ENCODE measurements at regions not wholly inside any gene's neighbourhood (a gene's known extent, or its start where the extent isn't known, plus 50 kb on each side); places are given as distances from the start of the nearest gene placed in this dataset.

DNA sequence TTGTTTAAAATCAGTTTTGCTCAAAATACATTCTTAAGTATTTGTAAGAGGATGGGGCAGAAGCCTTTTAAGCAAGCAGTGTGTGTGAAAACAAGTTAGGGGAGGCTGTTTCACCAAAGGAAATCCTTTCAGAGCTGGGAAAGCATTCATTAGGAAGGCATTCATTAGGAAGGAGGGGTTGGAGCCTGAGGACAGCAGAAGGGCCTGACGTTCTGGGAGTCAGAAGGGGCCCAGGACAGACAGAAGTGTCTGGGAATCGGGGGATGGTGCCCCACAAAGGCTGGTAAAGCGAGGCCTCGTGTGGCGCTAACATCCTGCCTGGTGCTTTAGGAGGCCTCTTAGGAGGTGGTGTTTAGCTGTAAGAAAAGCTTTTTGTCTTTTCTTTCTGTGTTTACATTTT lies 80.6 kb upstream of the NXT1 start:
- no peak overlapping the region for H3K4me3 Mint-ChIP-seq
- DNase-seq: no peak

DNA sequence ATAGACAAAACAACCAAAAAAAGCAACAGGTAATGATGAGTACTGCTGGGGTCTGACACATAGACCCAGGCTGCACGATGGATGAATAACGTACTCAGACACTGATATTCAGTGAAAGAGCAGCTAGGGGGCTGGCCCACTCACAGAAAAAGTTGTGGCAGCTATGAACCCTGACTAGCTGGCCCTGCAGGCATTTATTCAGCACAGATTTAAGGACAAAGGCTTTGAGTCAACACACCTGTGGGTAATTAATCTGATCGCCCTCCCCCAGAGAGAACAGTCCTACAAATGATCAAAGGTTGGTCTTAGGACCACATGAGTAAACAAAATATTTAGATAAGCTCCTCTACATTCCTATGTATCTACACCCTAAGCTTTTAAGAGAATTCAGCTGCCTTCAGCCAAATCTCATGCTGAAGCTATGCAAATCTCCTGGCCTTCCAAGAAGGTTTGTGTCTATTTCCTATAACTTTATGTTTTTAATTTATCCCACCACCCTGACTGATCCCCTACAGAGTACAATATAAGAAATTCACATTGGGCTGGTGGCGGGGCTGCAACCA lies 81.7 kb upstream of the NXT1 start:
- Mint-ChIP-seq H3K9me3 (peaks cover 12 to 17% of the 10 kb centered on the region in 2 donors), H3K27ac (no peak overlapping the region), H3K36me3 (peaks cover 0 to 4% of the 10 kb centered on the region in 2 donors), H3K4me3 (no peak overlapping the region), H3K4me1 (no peaks in the 10 kb centered on the region), H3K27me3 (peaks cover 0 to 10% of the 10 kb centered on the region in 2 donors)
- no peak for DNase-seq
- ATAC-seq (replicated peaks): no peak

More for the DNA sequence above, 80.6 kb upstream of the NXT1 start:
- H3K27ac Mint-ChIP-seq: no peak overlapping the region
- H3K36me3 Mint-ChIP-seq: peaks cover 0 to 3% of the 10 kb centered on the region in 2 donors
- no peaks in the 10 kb centered on the region for H3K4me1 Mint-ChIP-seq
- peaks cover 0 to 12% of the 10 kb centered on the region in 2 donors for H3K27me3 Mint-ChIP-seq
- peaks cover 12 to 15% of the 10 kb centered on the region in 2 donors for H3K9me3 Mint-ChIP-seq
- no peak for ATAC-seq (replicated peaks)

DNA sequence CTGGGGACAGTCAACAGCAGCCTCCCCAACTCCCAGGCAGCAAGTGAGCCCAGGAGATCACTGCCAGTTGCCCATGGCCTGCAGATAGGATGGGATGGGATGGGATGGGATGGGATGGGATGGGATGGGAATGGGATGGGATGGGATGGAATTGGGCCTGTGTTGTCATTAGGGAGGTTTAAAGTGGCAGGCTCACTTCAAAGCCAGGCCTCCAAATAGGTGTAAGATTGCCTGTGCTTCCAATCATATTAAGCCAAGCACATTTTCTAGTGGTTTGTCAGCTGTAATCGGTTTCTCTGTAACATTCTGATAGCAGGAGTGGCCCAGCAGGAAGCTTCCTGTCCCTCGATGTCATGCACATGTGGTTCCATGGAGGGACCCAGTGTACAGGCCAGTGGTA lies 82.7 kb upstream of the NXT1 start:
- no peaks in the 10 kb centered on the region for H3K4me1 Mint-ChIP-seq
- H3K27me3 Mint-ChIP-seq: peaks cover 0 to 10% of the 10 kb centered on the region in 2 donors
- peaks cover 14 to 20% of the 10 kb centered on the region in 2 donors for H3K9me3 Mint-ChIP-seq
- no peak overlapping the region for H3K27ac Mint-ChIP-seq
- no peak for ATAC-seq (replicated peaks)
- H3K4me3 Mint-ChIP-seq: no peak overlapping the region
- peaks cover 0 to 5% of the 10 kb centered on the region in 2 donors for H3K36me3 Mint-ChIP-seq
- no peak for DNase-seq

DNA sequence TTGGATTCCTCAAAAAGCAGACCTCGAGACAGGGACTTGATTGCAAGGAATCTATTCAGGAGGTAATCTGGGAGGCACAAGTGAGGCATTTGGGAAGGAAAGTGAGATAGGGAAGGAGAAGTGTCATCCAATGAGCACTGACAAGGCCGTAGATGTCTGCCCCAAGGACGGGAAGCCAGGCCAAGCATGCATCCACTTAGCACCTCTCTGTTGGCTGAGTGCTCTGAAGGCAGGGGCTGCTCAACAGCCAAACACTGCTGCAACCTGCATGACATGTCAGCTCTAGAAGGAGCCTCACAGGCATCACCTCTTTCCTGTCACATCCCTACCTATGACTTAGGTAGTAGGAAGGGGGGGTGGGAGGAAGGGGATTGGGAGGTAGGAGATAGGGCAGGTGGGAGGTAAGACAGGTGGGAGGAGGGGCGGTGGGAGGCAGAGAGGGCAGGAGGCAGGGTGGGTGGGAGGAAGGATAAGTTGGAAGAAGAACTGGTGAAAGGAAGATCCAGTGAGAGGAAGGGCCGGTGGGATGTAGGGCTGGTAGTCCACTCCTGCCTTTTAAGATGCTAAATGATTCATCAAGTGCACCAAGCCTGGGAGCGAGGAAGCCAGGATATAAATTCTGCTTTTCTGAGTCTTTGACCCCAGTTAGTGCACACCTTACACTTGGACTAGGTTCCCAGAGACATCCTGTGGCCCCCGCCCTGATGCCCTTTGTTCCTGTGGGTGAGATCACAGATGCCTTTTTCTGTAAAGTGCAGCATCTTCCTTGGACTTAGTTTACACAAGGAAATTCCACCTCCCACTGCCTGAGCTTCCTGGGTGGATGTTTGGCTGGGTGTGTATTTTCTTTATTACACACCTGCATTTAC lies 83.8 kb upstream of the NXT1 start:
- Mint-ChIP-seq H3K36me3 (peaks cover 0 to 5% of the 10 kb centered on the region in 2 donors), H3K4me1 (no peaks in the 10 kb centered on the region), H3K4me3 (no peak overlapping the region), H3K27ac (no peak overlapping the region), H3K9me3 (peaks cover 14 to 20% of the 10 kb centered on the region in 2 donors), H3K27me3 (peaks cover 0 to 10% of the 10 kb centered on the region in 2 donors)
- no peak for ATAC-seq (replicated peaks)
- no peak for DNase-seq

DNA sequence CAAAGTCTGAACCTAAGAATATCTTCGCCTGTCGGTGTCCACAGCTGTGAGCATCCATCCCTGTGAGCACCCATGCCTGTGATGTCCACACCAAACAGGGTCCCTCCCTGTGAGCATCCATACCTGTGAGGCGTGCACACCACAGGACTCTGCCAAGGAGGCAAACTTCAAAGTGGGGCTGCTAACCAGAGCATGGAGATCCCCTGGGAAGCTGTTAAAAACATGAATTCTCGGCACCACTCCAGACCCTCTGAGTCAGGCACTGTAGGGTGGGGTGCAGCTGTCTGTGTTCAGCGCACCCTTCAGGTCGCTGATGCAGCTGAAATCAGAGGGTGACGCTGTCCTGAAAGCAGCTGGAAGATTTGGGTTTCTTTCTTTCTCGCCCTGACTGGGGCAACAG lies 85.4 kb upstream of the NXT1 start:
- Mint-ChIP-seq H3K9me3 (peaks cover 14 to 20% of the 10 kb centered on the region in 2 donors), H3K4me1 (no peaks in the 10 kb centered on the region), H3K36me3 (peaks cover 0 to 5% of the 10 kb centered on the region in 2 donors), H3K4me3 (no peak overlapping the region), H3K27me3 (peaks cover 0 to 10% of the 10 kb centered on the region in 2 donors), H3K27ac (no peak overlapping the region)
- ATAC-seq (replicated peaks) (no peak), DNase-seq (no peak)

DNA sequence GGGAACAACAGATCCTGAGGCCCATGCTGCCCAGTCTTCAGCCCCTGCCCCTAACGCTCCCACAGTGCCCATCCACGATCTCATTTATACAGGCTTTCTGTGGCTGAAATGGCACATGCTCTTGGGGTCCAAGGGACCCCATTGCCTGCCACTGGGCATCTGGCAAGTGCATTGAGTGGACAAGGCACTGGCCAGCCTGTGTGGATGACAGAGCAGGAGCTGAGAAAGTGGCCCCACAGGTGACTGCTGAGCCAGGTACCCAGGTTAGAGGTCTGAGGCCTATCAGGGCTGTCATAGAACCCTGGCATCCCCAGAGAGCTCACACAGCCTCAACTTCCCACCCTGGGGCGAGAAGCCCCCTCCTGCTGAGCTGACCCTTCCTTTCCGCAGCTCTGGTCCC lies 86.0 kb upstream of the NXT1 start:
- peaks cover 11 to 18% of the 10 kb centered on the region in 2 donors for H3K9me3 Mint-ChIP-seq
- DNase-seq (no peak), ATAC-seq (replicated peaks) (no peak)
- H3K27me3 Mint-ChIP-seq: peaks cover 0 to 6% of the 10 kb centered on the region in 2 donors
- no peak overlapping the region for H3K4me3 Mint-ChIP-seq
- no peak overlapping the region for H3K27ac Mint-ChIP-seq
- H3K4me1 Mint-ChIP-seq: no peaks in the 10 kb centered on the region
- H3K36me3 Mint-ChIP-seq: peaks cover 0 to 5% of the 10 kb centered on the region in 2 donors

DNA sequence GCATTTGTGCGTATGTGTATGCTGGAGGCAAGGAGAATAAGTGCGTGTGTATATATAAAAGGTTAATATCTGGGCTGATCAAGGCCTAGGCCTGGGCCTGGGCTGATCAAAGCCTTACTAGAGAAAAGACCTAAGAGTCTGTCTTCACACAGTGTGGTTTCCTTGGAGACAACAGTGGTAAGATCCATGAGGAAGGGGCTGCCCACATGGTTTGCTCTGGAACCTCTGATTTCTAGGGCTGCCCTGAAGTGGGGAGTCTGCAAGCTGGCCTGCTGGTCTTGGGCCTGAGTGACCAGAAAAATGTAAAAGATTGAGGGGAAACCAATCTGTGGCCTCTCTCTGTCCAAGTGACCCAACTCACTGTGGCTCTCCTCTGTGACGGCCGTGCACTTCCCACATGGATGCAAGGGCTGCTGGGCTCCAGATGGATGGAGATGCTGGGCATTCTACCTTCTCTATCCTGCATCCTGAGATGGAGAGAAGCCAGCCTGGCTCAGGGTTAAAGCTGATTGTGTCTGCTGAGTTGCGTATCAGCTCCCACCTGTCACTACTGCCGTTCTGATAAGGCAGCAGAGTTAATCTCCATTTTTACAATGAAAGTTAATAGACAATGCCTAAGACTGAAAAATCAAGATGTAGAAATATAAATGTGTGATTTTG lies 90.3 kb upstream of the NXT1 start:
- no peak overlapping the region for H3K4me3 Mint-ChIP-seq
- ATAC-seq (replicated peaks) (no peak), DNase-seq (no peak)
- H3K27ac Mint-ChIP-seq: no peak overlapping the region
- peaks cover 3 to 6% of the 10 kb centered on the region in 2 donors for H3K27me3 Mint-ChIP-seq
- peaks cover 2 to 5% of the 10 kb centered on the region in 2 donors for H3K9me3 Mint-ChIP-seq
- H3K4me1 Mint-ChIP-seq: no peaks in the 10 kb centered on the region
- H3K36me3 Mint-ChIP-seq: peaks cover 0 to 3% of the 10 kb centered on the region in 2 donors

DNA sequence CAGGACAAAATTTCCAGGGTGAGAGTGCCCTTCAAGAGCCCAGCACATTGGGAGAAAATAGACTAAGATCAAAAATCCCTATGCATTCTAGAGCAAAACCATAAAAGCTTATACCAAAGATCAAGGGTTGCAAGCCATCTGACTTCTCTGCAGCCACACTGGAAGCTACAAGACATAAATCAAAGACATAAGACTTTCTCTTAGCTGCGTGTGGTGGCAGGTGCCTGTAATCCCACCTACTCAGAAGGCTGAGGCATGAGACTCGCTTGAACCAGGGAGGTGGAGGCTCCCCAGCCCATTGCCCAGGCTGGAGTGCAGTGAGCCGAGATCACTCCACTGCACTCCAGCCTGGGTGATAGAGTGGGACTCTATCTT lies 91.9 kb upstream of the NXT1 start:
- peaks cover 2% of the 10 kb centered on the region in 2 donors for H3K9me3 Mint-ChIP-seq
- DNase-seq (no peak), ATAC-seq (replicated peaks) (no peak)
- no peaks in the 10 kb centered on the region for H3K4me1 Mint-ChIP-seq
- H3K27me3 Mint-ChIP-seq: peaks cover 5 to 13% of the 10 kb centered on the region in 2 donors
- no peak overlapping the region for H3K4me3 Mint-ChIP-seq
- peaks cover 0 to under 1% of the 10 kb centered on the region in 2 donors for H3K36me3 Mint-ChIP-seq
- no peak overlapping the region for H3K27ac Mint-ChIP-seq

DNA sequence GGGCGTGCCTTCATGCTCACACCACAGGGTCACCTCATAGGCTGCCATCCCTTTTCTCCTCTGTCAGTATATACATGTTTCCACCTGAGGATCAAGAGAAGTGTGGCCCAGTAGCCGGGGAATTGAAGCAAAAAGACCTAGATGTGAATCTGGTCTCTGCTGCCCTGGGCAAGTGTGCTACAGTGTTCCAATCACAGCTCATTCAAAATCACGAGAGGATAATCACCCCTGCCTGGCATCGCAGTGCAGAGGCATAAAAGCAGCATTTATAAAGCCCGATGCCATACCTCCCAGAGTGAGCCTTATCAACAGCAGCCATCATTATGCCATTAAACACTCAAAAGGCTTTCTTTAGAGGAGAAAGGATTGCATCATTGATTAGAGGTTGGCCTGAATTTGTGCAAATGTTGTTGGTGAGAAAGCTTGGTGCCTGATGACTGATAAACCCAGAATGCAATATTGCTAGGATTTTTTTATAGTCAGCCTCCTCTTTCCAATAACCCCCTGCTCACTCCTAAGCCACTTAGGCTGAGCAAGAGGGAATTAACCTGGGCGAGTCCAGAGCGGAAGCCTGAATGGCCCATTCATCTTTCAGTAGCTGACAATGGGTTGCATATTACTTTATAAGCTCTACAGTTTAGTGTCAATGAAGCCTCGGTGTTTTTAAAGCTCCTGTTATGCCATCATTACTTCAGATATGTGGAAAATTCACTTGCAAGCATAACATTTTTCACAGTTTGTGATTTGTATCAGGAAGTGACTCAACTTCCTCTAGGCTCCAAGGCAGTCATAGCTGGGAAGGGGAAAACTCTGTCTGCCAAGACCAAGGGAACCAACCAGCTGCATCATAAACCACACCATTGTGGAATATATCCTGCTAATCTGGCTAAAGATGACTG lies 92.5 kb upstream of the NXT1 start:
- Mint-ChIP-seq H3K4me3 (no peak overlapping the region), H3K4me1 (no peaks in the 10 kb centered on the region), H3K9me3 (no peaks in the 10 kb centered on the region), H3K27ac (no peak overlapping the region), H3K36me3 (no peaks in the 10 kb centered on the region), H3K27me3 (peaks cover 5 to 13% of the 10 kb centered on the region in 2 donors)
- DNase-seq: no peak
- no peak for ATAC-seq (replicated peaks)

DNA sequence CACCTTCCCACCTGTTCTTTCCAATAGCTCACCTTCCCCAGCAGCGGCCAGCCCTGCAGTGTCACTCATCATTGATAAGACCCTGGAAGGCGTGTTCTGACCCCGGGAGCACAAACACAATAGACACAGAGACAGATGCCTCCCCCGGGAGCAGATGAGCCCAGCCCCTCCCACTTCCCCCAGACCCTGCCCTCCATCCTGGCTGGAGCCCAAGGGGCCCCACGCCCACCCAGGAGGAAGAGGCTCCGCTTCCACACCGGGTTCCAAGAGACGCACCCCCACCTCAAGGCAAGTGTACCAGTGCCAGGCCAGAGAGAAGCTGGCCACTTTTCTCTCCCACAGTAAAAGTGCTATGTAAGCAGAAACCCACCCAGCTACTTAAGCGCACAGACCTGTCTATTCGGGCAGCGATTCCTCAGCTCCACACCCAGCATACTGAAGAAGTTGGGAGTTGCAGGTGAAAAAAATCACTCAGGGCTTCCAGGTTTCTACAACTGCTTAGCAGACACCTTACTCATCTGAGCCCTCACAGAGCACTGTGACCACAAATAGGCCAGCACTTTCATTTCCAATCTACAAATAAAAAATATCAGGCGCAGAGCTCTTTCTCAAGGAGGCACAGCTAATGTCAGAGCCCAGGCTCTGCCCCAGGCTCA lies 93.4 kb upstream of the NXT1 start:
- Mint-ChIP-seq H3K27ac (no peak overlapping the region), H3K27me3 (peaks cover 5 to 14% of the 10 kb centered on the region in 2 donors), H3K4me1 (no peaks in the 10 kb centered on the region), H3K4me3 (no peak overlapping the region), H3K9me3 (no peaks in the 10 kb centered on the region), H3K36me3 (no peaks in the 10 kb centered on the region)
- no peak for DNase-seq
- no peak for ATAC-seq (replicated peaks)

DNA sequence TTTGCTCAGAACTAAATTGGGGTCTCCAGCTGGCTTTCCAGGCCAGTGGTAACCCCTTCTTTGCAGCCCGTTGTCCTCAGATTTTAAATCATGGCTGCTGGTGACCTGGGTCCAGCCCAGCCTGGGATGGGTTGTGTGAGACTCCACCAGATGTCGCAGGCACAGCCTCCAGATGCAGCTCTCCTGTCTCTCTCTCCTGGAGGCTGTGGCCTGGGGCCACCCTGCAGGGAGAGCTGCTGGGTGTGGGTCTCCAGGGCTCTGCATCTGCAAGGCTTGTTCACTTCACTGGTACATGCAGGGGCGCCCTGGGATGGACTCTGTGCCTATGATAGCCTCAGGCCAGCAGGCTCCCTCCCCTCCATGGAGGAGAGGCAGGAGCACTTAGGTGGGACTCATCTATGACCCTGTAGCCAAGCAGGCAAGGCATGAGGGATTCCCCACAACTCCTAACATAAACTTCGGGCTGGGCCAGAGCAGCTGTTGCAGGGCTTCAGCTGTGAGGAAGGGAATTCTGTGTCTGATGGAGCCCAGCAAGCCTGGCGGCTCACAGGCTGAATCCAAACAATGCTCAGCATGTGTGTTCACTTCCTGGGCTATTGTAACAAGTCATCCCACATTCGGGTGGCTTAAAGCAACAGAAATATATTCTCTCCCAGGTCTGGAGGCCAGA lies 94.7 kb upstream of the NXT1 start:
- peaks cover 13 to 28% of the 10 kb centered on the region in 2 donors for H3K27me3 Mint-ChIP-seq

DNA sequence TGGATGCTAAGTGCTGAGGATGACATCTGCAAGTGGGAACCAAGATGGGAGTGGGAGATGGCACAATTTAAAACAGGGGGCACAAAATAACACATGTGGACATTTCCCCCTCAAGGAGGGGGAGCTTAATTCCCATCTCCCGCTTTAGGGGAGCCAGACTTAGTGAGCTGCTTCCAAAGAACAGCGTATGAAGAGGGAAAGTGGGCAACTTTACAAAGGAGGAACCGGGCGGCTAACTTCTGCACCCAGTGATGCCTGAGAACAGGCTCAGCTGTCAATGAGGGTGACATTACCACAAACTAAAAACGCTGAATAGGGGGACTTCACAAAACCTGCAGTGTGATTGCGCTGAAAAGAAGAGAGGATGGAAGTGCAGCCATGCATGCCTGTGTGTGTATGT lies 95.5 kb upstream of the NXT1 start:
- no peaks in the 10 kb centered on the region for H3K36me3 Mint-ChIP-seq
- ATAC-seq (replicated peaks) (no peak), DNase-seq (no peak)
- H3K27me3 Mint-ChIP-seq: peaks cover 13 to 33% of the 10 kb centered on the region in 2 donors
- no peaks in the 10 kb centered on the region for H3K9me3 Mint-ChIP-seq
- H3K27ac Mint-ChIP-seq: no peak overlapping the region
- H3K4me1 Mint-ChIP-seq: no peaks in the 10 kb centered on the region
- H3K4me3 Mint-ChIP-seq: no peak overlapping the region

More for the DNA sequence above, 94.7 kb upstream of the NXT1 start:
- Mint-ChIP-seq H3K27ac (no peak overlapping the region), H3K9me3 (no peaks in the 10 kb centered on the region), H3K36me3 (no peaks in the 10 kb centered on the region), H3K4me1 (no peaks in the 10 kb centered on the region), H3K4me3 (no peak overlapping the region)
- ATAC-seq (replicated peaks): no peak
- DNase-seq: no peak

DNA sequence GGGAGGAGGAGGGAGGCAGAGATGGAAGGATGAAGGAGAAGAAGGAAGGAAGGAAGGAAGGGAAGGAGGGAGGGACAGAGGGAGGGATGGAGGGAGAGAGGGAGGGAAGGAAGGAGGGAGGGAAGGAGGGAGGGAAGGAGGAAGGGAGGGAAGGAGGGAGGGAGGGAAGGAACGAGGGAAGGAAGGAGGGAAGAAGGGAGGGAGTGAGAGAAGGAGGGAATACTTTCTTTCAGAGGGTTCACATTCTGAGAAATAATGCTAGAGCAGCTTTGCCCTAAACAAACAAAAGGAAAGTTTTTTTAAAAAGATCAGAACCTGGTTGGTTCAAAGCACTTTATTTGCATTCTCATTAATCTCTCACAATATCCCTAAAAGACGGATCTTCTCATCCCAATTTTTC lies 96.1 kb upstream of the NXT1 start:
- peaks cover 15 to 38% of the 10 kb centered on the region in 2 donors for H3K27me3 Mint-ChIP-seq
- no peaks in the 10 kb centered on the region for H3K9me3 Mint-ChIP-seq
- H3K4me3 Mint-ChIP-seq: no peak overlapping the region

More for the DNA sequence above, 96.1 kb upstream of the NXT1 start:
- no peaks in the 10 kb centered on the region for H3K36me3 Mint-ChIP-seq
- H3K4me1 Mint-ChIP-seq: no peaks in the 10 kb centered on the region
- no peak overlapping the region for H3K27ac Mint-ChIP-seq
- no peak for DNase-seq
- ATAC-seq (replicated peaks): no peak

Data from stimulated activated naive B cell treated with anti-CD40 and anti-IgM and Interleukin-4, amounts not matched to agents 10 μg/mL and 1 μg/mL and 100 μg/mL, for 72 hours (primary cell).